ENCODE measurements at regions not wholly inside any gene's neighbourhood (a gene's known extent, or its start where the extent isn't known, plus 50 kb on each side); places are given as distances from the start of the nearest gene placed in this dataset.

DNA sequence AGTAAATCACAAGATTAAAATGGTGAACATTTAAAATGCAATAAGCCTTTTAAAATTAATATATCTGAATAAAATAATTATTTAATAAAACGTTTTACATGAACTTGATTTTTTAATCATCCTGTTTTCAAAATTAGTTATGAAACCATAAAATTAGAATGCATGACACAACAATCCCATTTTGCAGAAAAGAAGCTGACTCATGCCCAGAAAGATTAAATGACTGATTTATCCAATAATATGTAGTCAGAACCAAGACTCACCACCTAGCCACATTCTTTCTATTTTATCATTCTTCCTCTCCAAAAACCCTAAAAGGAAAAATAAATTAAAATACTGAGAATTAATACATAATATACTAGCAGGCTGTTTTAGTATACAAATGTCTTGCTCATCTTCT is 83.0 kb upstream of the LGR5 start:
- Histone ChIP-seq H3K14ac (ENCODE audit: low read length) (no peak overlapping the region), H3K27ac (ENCODE audit: low read depth, low read length) (no peak overlapping the region), H3K4ac (ENCODE audit: low read depth, low read length) (no peak overlapping the region), H4K91ac (ENCODE audit: low read depth, low read length) (no peak overlapping the region), H2AK5ac (ENCODE audit: low read length) (no peak overlapping the region), H3K9ac (ENCODE audit: low read length) (no peak overlapping the region), H3K9me3 (ENCODE audit: insufficient read depth, low read depth, low read length) (no peaks in the 10 kb centered on the region), H3K4me2 (ENCODE audit: low read length) (no peak overlapping the region), H2BK120ac (ENCODE audit: insufficient read depth, low read length, poor library complexity) (no peak overlapping the region), H3K27me3 (ENCODE audit: insufficient read depth, low read length) (no peaks in the 10 kb centered on the region), H3K79me1 (ENCODE audit: low read length) (no peaks in the 10 kb centered on the region), H3K18ac (ENCODE audit: low read length) (no peak overlapping the region), H3K4me1 (ENCODE audit: control insufficient read depth in 1 of 2, insufficient read depth in 2 of 2, low read length in 2 of 2) (no peaks in the 10 kb centered on the region), H2AFZ (ENCODE audit: insufficient read depth, low read length, poor library complexity) (no peak overlapping the region), H2BK5ac (ENCODE audit: low read depth, low read length, poor library complexity) (no peak overlapping the region), H3K79me2 (ENCODE audit: control insufficient read depth, insufficient read depth, low read length, poor library complexity) (no peaks in the 10 kb centered on the region), H3K36me3 (ENCODE audit: control insufficient read depth in 1 of 2, insufficient read depth in 2 of 2, low read length in 2 of 2) (no peaks in the 10 kb centered on the region), H4K12ac (ENCODE audit: low read depth, low read length) (no peak overlapping the region), H3K23ac (ENCODE audit: low read length) (no peak overlapping the region), H3K4me3 (ENCODE audit: low read depth, low read length) (no peak overlapping the region), H2BK12ac (ENCODE audit: low read length) (no peak overlapping the region), H4K8ac (ENCODE audit: low read depth, low read length) (no peak overlapping the region)
- no peak for DNase-seq
- no CpG with 5 or more reads among the region's 1 CpG for WGBS (ENCODE audit: extremely low coverage, insufficient coverage, insufficient read length)

DNA sequence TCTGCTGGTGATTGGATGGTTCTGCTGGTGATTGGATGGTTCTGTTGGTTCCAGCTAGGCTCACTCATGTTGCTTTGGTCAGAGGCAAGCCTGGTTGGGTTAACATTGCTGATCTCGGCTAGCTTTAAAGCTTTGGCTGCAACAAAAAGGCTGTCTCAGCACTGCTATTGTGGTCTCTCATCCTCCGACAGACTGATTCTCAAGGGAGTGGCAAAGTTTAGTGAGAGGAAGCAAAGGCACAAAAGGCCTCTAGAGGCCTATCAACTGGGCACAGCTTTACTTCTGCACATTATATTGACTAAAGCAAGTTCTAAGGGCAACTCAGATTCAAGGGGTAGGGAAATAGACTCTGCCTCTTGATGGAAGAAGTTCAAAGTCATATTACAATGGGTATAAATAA is 84.7 kb upstream of the LGR5 start:
- H3K18ac ChIP-seq (ENCODE audit: low read length): no peak overlapping the region
- H2BK120ac ChIP-seq (ENCODE audit: insufficient read depth, low read length, poor library complexity): no peak overlapping the region
- no peak for DNase-seq
- no peaks in the 10 kb centered on the region for H3K79me1 ChIP-seq (ENCODE audit: low read length)
- no peak overlapping the region for H3K9ac ChIP-seq (ENCODE audit: low read length)
- no peak overlapping the region for H4K8ac ChIP-seq (ENCODE audit: low read depth, low read length)
- no peak overlapping the region for H3K4me2 ChIP-seq (ENCODE audit: low read length)
- no peaks in the 10 kb centered on the region for H3K27me3 ChIP-seq (ENCODE audit: insufficient read depth, low read length)
- H3K79me2 ChIP-seq (ENCODE audit: control insufficient read depth, insufficient read depth, low read length, poor library complexity): no peaks in the 10 kb centered on the region
- no peaks in the 10 kb centered on the region for H3K4me1 ChIP-seq (ENCODE audit: control insufficient read depth in 1 of 2, insufficient read depth in 2 of 2, low read length in 2 of 2)
- H3K23ac ChIP-seq (ENCODE audit: low read length): no peak overlapping the region
- no peak overlapping the region for H4K91ac ChIP-seq (ENCODE audit: low read depth, low read length)
- H4K12ac ChIP-seq (ENCODE audit: low read depth, low read length): no peak overlapping the region
- H3K14ac ChIP-seq (ENCODE audit: low read length): no peak overlapping the region
- no peaks in the 10 kb centered on the region for H3K9me3 ChIP-seq (ENCODE audit: insufficient read depth, low read depth, low read length)
- H3K4me3 ChIP-seq (ENCODE audit: low read depth, low read length): no peak overlapping the region
- H2AFZ ChIP-seq (ENCODE audit: insufficient read depth, low read length, poor library complexity): no peak overlapping the region
- no peaks in the 10 kb centered on the region for H3K36me3 ChIP-seq (ENCODE audit: control insufficient read depth in 1 of 2, insufficient read depth in 2 of 2, low read length in 2 of 2)
- H3K4ac ChIP-seq (ENCODE audit: low read depth, low read length): no peak overlapping the region
- H2BK12ac ChIP-seq (ENCODE audit: low read length): no peak overlapping the region
- no peak overlapping the region for H2AK5ac ChIP-seq (ENCODE audit: low read length)
- no peak overlapping the region for H2BK5ac ChIP-seq (ENCODE audit: low read depth, low read length, poor library complexity)
- WGBS (ENCODE audit: extremely low coverage, insufficient coverage, insufficient read length): no CpG with 5 or more reads among the region's 2 CpGs
- H3K27ac ChIP-seq (ENCODE audit: low read depth, low read length): no peak overlapping the region

DNA sequence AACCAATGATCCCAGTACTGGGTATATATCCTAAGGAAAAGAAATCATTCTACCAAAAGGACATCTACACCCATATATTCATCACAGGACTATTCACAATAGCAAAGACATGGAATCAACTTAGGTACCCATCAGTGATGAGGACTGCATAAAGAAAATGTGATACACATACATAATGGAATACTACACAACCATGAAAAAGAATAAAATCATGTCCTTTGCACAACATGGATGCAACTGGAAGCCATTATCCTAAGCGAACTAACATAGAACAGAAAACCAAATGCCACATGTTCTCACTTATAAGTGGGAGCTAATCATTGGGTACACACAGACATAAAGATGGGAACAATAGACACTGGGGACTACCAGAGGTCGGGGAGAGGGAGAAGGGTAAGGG is 86.0 kb upstream of the LGR5 start:
- Histone ChIP-seq H3K4me3 (ENCODE audit: low read depth, low read length) (no peak overlapping the region), H4K91ac (ENCODE audit: low read depth, low read length) (no peak overlapping the region), H3K9me3 (ENCODE audit: insufficient read depth, low read depth, low read length) (no peaks in the 10 kb centered on the region), H2AK5ac (ENCODE audit: low read length) (no peak overlapping the region), H3K4me2 (ENCODE audit: low read length) (no peak overlapping the region), H4K12ac (ENCODE audit: low read depth, low read length) (no peak overlapping the region), H2BK120ac (ENCODE audit: insufficient read depth, low read length, poor library complexity) (no peak overlapping the region), H3K79me1 (ENCODE audit: low read length) (no peaks in the 10 kb centered on the region), H3K79me2 (ENCODE audit: control insufficient read depth, insufficient read depth, low read length, poor library complexity) (no peaks in the 10 kb centered on the region), H2BK5ac (ENCODE audit: low read depth, low read length, poor library complexity) (no peak overlapping the region), H3K27me3 (ENCODE audit: insufficient read depth, low read length) (no peaks in the 10 kb centered on the region), H2BK12ac (ENCODE audit: low read length) (no peak overlapping the region), H3K4me1 (ENCODE audit: control insufficient read depth in 1 of 2, insufficient read depth in 2 of 2, low read length in 2 of 2) (no peaks in the 10 kb centered on the region), H3K27ac (ENCODE audit: low read depth, low read length) (no peak overlapping the region), H3K9ac (ENCODE audit: low read length) (no peak overlapping the region), H4K8ac (ENCODE audit: low read depth, low read length) (no peak overlapping the region), H2AFZ (ENCODE audit: insufficient read depth, low read length, poor library complexity) (no peak overlapping the region), H3K14ac (ENCODE audit: low read length) (no peak overlapping the region), H3K4ac (ENCODE audit: low read depth, low read length) (no peak overlapping the region), H3K23ac (ENCODE audit: low read length) (no peak overlapping the region), H3K18ac (ENCODE audit: low read length) (no peak overlapping the region), H3K36me3 (ENCODE audit: control insufficient read depth in 1 of 2, insufficient read depth in 2 of 2, low read length in 2 of 2) (no peaks in the 10 kb centered on the region)
- DNase-seq: no peak
- no CpG with 5 or more reads among the region's 2 CpGs for WGBS (ENCODE audit: extremely low coverage, insufficient coverage, insufficient read length)

DNA sequence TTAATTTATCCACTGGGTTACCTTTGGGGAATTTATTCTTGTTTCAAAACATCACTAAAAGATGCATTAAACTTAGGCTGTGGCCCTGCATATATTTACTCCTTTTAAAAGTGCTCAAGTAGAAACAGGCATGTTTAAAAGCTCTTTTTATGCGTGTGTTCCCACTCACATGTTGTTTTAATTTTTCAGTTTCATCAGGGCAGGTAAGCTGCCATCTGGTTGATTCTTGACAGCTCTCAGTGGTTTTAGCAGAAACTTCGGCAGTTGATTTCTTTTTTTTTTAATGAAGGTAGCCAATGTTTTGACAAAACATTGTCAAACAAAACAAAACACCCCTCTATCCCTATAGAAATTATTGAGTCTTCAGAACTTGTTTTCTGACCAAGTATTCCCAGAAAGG is 89.6 kb upstream of the LGR5 start:
- Histone ChIP-seq H3K4me3 (ENCODE audit: low read depth, low read length) (no peak overlapping the region), H3K27ac (ENCODE audit: low read depth, low read length) (no peak overlapping the region), H3K27me3 (ENCODE audit: insufficient read depth, low read length) (no peaks in the 10 kb centered on the region), H2BK5ac (ENCODE audit: low read depth, low read length, poor library complexity) (no peak overlapping the region), H2AFZ (ENCODE audit: insufficient read depth, low read length, poor library complexity) (no peak overlapping the region), H3K23ac (ENCODE audit: low read length) (no peak overlapping the region), H2BK12ac (ENCODE audit: low read length) (no peak overlapping the region), H2AK5ac (ENCODE audit: low read length) (no peak overlapping the region), H3K4me2 (ENCODE audit: low read length) (no peak overlapping the region), H4K8ac (ENCODE audit: low read depth, low read length) (no peak overlapping the region), H3K18ac (ENCODE audit: low read length) (no peak overlapping the region), H3K4ac (ENCODE audit: low read depth, low read length) (no peak overlapping the region), H4K12ac (ENCODE audit: low read depth, low read length) (no peak overlapping the region), H3K79me2 (ENCODE audit: control insufficient read depth, insufficient read depth, low read length, poor library complexity) (no peaks in the 10 kb centered on the region), H2BK120ac (ENCODE audit: insufficient read depth, low read length, poor library complexity) (no peak overlapping the region), H4K91ac (ENCODE audit: low read depth, low read length) (no peak overlapping the region), H3K4me1 (ENCODE audit: control insufficient read depth in 1 of 2, insufficient read depth in 2 of 2, low read length in 2 of 2) (no peaks in the 10 kb centered on the region), H3K9me3 (ENCODE audit: insufficient read depth, low read depth, low read length) (no peaks in the 10 kb centered on the region), H3K9ac (ENCODE audit: low read length) (no peak overlapping the region), H3K36me3 (ENCODE audit: control insufficient read depth in 1 of 2, insufficient read depth in 2 of 2, low read length in 2 of 2) (no peaks in the 10 kb centered on the region), H3K79me1 (ENCODE audit: low read length) (no peaks in the 10 kb centered on the region), H3K14ac (ENCODE audit: low read length) (no peak overlapping the region)
- no peak for DNase-seq
- no CpG with 5 or more reads among the region's 2 CpGs for WGBS (ENCODE audit: extremely low coverage, insufficient coverage, insufficient read length)

DNA sequence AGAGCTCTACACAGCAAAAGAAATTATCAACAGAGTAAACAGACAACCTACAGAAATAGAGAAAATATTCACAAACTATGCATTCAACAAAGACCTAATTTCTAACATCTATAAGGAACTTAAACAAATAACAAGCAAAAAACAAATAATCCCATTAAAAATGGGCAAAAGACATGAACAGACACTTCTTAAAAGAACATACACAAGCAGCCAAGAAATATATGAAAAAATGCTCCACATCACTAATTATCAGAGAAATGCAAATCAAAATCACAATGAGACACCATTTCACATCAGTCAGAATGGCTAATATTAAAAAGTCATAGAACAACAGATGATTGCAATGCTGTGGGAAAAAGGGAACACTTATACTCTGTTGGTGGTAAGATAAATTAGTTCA is 100.7 kb upstream of the LGR5 start:
- H4K8ac ChIP-seq (ENCODE audit: low read depth, low read length): no peak overlapping the region
- no peak overlapping the region for H2AK5ac ChIP-seq (ENCODE audit: low read length)
- no peak overlapping the region for H3K4me3 ChIP-seq (ENCODE audit: low read depth, low read length)
- H3K4me2 ChIP-seq (ENCODE audit: low read length): no peak overlapping the region
- H4K12ac ChIP-seq (ENCODE audit: low read depth, low read length): no peak overlapping the region
- DNase-seq: no peak
- no peaks in the 10 kb centered on the region for H3K27me3 ChIP-seq (ENCODE audit: insufficient read depth, low read length)
- H3K14ac ChIP-seq (ENCODE audit: low read length): no peak overlapping the region
- H3K23ac ChIP-seq (ENCODE audit: low read length): no peak overlapping the region
- H3K9me3 ChIP-seq (ENCODE audit: insufficient read depth, low read depth, low read length): no peaks in the 10 kb centered on the region
- H3K79me2 ChIP-seq (ENCODE audit: control insufficient read depth, insufficient read depth, low read length, poor library complexity): no peaks in the 10 kb centered on the region
- no peaks in the 10 kb centered on the region for H3K79me1 ChIP-seq (ENCODE audit: low read length)
- no peak overlapping the region for H3K4ac ChIP-seq (ENCODE audit: low read depth, low read length)
- no peak overlapping the region for H3K18ac ChIP-seq (ENCODE audit: low read length)
- H3K4me1 ChIP-seq (ENCODE audit: control insufficient read depth in 1 of 2, insufficient read depth in 2 of 2, low read length in 2 of 2): no peaks in the 10 kb centered on the region
- no peak overlapping the region for H2BK5ac ChIP-seq (ENCODE audit: low read depth, low read length, poor library complexity)
- H4K91ac ChIP-seq (ENCODE audit: low read depth, low read length): no peak overlapping the region
- H3K9ac ChIP-seq (ENCODE audit: low read length): no peak overlapping the region
- H2AFZ ChIP-seq (ENCODE audit: insufficient read depth, low read length, poor library complexity): no peak overlapping the region
- H3K27ac ChIP-seq (ENCODE audit: low read depth, low read length): no peak overlapping the region
- no peaks in the 10 kb centered on the region for H3K36me3 ChIP-seq (ENCODE audit: control insufficient read depth in 1 of 2, insufficient read depth in 2 of 2, low read length in 2 of 2)
- H2BK120ac ChIP-seq (ENCODE audit: insufficient read depth, low read length, poor library complexity): no peak overlapping the region
- H2BK12ac ChIP-seq (ENCODE audit: low read length): no peak overlapping the region
